Bronchial epithelial cell (primary cell): ENCODE measurements at regions not wholly inside any gene's neighbourhood (a gene's known extent, or its start where the extent isn't known, plus 50 kb on each side); places are given as distances from the start of the nearest gene placed in this dataset.
"Not testable (repeated sequence)": the region's sequence is repeated elsewhere in the genome, so short reads cannot be mapped to it uniquely, and the experiment has no call there.

ENCODE experiments used
- DNase-seq: peaks from one replicate; pipeline ENCODE4 v3.0.0-alpha.2; 2010; ENCODE audit warnings: low read depth
- FAIRE-seq: peaks from 2 replicates; lab custom pipeline; 2011; peaks lifted over from hg19 to GRCh38; lab: Jason Lieb, UNC
- H3K27me3 ChIP-seq: 2 replicates; pipeline ENCODE4 v1.5.1; 2011; ENCODE audit warnings: low read length; ENCODE audit not compliant: control insufficient read depth, insufficient read depth
- H3K36me3 ChIP-seq: 2 replicates; pipeline ENCODE4 v1.5.1; 2011; ENCODE audit warnings: low read length; ENCODE audit not compliant: control insufficient read depth, insufficient read depth
- H3K4me3 ChIP-seq: 2 replicates; pipeline ENCODE4 v1.5.1; 2011; ENCODE audit warnings: mild to moderate bottlenecking, low read depth, low read length, control low read depth
- CTCF ChIP-seq: IDR thresholded peaks from 2 replicates; pipeline ENCODE4 v1.5.1; 2011; ENCODE audit warnings: mild to moderate bottlenecking, moderate library complexity, low read length, control low read depth, inconsistent platforms; ENCODE audit not compliant: insufficient read depth, severe bottlenecking

GRCh38 chr21:19468991-19469715, 1065.6 kb upstream of the TMPRSS15 start:
- no peak for DNase-seq
- FAIRE-seq = no peak
- Histone ChIP-seq H3K4me3 (no peak overlapping the region), H3K36me3 (no peaks in the 10 kb centered on the region), H3K27me3 (no peaks in the 10 kb centered on the region)
- no peak for TF ChIP-seq CTCF

- H3K27me3 ChIP-seq = no peaks in the 10 kb centered on the region
- no peak for TF ChIP-seq CTCF
- no peak overlapping the region for H3K4me3 ChIP-seq
- FAIRE-seq (no peak), DNase-seq (no peak)
- H3K36me3 ChIP-seq = no peaks in the 10 kb centered on the region
These were observed 1071.9 kb upstream of the TMPRSS15 start for GRCh38 chr21:19475525-19475924.

- no peak for DNase-seq
- Histone ChIP-seq H3K36me3 (no peaks in the 10 kb centered on the region), H3K27me3 (no peaks in the 10 kb centered on the region), H3K4me3 (no peak overlapping the region)
- no peak for TF ChIP-seq CTCF
- FAIRE-seq = no peak
These were observed 1086.3 kb upstream of the TMPRSS15 start for GRCh38 chr21:19489930-19490329.

- DNase-seq (no peak), FAIRE-seq (no peak)
- H3K36me3 ChIP-seq = no peaks in the 10 kb centered on the region
- no peak for TF ChIP-seq CTCF
- H3K27me3 ChIP-seq = no peaks in the 10 kb centered on the region
- H3K4me3 ChIP-seq = no peak overlapping the region
These were observed 1086.9 kb upstream of the TMPRSS15 start for GRCh38 chr21:19490481-19490880.

- not testable (repeated sequence) for H3K4me3 ChIP-seq, FAIRE-seq, H3K36me3 ChIP-seq, DNase-seq, H3K27me3 ChIP-seq
These were observed 1090.1 kb upstream of the TMPRSS15 start for GRCh38 chr21:19493437-19494241.

GRCh38 chr21:19501115-19501514, 1097.5 kb upstream of the TMPRSS15 start:
- no peak overlapping the region for H3K4me3 ChIP-seq
- no peak for FAIRE-seq
- no peaks in the 10 kb centered on the region for H3K36me3 ChIP-seq
- H3K27me3 ChIP-seq = no peaks in the 10 kb centered on the region
- TF ChIP-seq CTCF = no peak
- no peak for DNase-seq
